Fibroblast of mammary gland (primary cell): ENCODE measurements at regions not wholly inside any gene's neighbourhood (a gene's known extent, or its start where the extent isn't known, plus 50 kb on each side); places are given as distances from the start of the nearest gene placed in this dataset.

ENCODE experiments used
- DNase-seq: peaks from one replicate; pipeline ENCODE4 v3.0.0-alpha.2; 2010; ENCODE audit warnings: low read depth
- H3K4me3 ChIP-seq: 2 replicates; pipeline ENCODE4 v1.5.1; 2011; ENCODE audit warnings: low read depth, mild to moderate bottlenecking, low read length, moderate library complexity; ENCODE audit not compliant: control insufficient read depth
- CTCF ChIP-seq: conservative IDR thresholded peaks from 2 replicates; pipeline ENCODE4 v1.5.1; 2011; ENCODE audit warnings: low read depth, low read length, inconsistent platforms; ENCODE audit not compliant: control insufficient read depth, insufficient read depth

GRCh38 chr9:115364991-115365390, 247.0 kb upstream of the TNC start:
- DNase-seq, result no peak
- TF ChIP-seq CTCF, result no peak
- no peak overlapping the region for H3K4me3 ChIP-seq

GRCh38 chr9:115367321-115367720, 249.4 kb upstream of the TNC start:
- no peak overlapping the region for H3K4me3 ChIP-seq
- TF ChIP-seq CTCF, result no peak
- DNase-seq, result no peak

GRCh38 chr9:115367780-115368525, 250.0 kb upstream of the TNC start:
- H3K4me3 ChIP-seq, result no peak overlapping the region
- no peak for TF ChIP-seq CTCF
- DNase-seq, result peak; percentile 73

GRCh38 chr9:115369322-115369957, 251.5 kb upstream of the TNC start:
- TF ChIP-seq CTCF, result no peak
- DNase-seq, result peak; percentile 87
- H3K4me3 ChIP-seq, result no peak overlapping the region

GRCh38 chr9:115373000-115373709, 255.2 kb upstream of the TNC start:
- TF ChIP-seq CTCF, result peak; percentile 6
- H3K4me3 ChIP-seq, result no peak overlapping the region
- peak; percentile 98 for DNase-seq

- no peak for TF ChIP-seq CTCF
- no peak for DNase-seq
- H3K4me3 ChIP-seq, result no peak overlapping the region
These were observed 255.7 kb upstream of the TNC start for GRCh38 chr9:115373710-115374045.
